CD4-positive, alpha-beta T cell treated with Interleukin-21 for 1 hour (primary cell): ENCODE measurements at regions not wholly inside any gene's neighbourhood (a gene's known extent, or its start where the extent isn't known, plus 50 kb on each side); places are given as distances from the start of the nearest gene placed in this dataset.

Experiments
- DNase-seq: peaks from one replicate; pipeline ENCODE4 v3.0.0-alpha.2; 2020

DNA sequence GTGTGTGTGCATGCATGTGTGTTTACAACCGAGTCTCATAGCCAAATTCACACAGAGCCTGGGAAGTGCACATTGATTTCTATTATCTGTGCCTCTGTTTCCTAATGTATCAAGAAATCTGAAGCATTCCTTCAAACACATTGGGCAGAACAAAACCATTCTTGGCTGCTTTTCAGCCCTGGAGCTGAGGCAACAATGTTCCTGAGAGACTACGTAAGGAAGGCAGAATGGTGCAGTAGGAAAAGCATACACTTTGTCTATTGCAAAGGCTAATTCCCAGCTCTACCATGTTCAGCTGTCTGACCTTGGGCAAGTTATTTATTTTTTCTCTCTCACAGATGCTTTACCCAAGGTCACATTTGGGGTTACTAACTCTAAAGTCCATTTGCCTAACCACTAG is 575.5 kb downstream of the SOX6 start:
- DNase-seq: no peak

GRCh38 chr11:15783619-15784018 is 572.7 kb downstream of the SOX6 start:
- DNase-seq: no peak

GRCh38 chr11:15793043-15793996 is 563.0 kb downstream of the SOX6 start:
- no peak for DNase-seq

DNA sequence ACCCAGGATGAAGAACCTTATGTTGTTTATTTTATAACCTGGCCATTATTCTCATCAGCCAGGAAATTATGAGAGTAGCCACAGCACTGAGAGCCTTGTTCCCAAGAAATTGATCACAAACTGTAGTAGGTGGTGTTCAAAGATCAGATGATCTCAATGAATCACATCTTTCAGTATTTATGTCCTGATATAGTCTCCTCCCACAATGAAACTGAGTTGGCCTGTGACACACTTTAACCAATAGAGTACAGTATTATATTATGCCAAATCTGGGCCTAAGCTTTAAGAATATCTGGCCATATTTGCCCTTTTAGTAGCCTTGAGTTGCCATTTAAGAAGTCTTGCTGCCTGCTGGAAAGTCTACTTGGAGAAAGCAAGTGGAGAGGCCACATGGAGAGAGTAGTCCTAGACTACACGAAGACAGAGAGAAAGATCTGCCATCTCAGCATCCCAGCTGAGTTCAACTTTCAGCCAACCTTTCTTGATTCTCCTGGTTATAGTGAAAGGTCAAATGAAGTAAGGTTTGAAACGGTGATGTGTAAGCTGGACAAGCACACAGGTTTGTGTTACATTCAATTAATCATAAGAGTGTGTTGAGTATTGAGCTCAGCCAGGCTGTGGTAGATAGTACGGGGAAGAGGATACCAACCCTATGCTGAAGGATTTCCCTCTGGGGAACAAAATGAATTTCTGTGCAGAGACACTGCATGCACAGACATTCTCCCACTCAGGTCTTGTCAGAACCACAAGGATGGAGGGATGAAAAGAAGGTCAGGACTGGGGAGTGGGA is 561.8 kb downstream of the SOX6 start:
- no peak for DNase-seq

- no peak for DNase-seq
Measured at GRCh38 chr11:15795378-15795777, 561.0 kb downstream of the SOX6 start.

DNA sequence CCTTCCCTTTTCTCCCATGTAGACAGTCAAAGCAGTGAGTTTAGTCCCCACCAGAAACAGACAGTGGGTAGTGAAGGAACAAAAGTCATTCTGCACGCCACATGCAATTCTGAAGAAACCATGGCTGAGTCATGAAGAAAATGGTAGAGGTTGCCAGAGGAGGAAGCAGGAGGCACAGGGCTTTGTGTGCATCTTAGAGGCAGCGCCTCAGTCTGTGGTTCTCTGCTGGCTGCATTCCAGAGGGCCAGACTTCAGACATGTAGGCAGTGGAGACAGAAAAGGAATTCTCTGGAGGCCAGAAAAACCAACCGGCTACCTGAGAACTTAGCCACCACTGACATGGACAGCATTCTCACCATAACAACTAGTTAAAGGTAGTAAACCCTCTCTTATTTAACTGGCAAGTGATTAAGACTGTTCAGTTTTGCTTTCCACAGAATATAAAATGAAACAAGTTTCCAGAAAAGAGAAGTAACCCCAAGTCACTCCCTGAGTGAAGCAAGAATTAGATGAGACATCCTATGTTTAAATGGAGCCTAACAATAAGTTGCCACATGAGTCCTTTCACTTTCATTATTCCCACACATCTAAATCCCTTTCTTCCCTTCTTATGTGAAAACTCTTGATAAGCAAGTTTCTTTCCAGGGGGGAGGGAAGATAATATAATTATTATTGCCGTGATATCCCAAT is 556.1 kb downstream of the SOX6 start:
- DNase-seq: no peak

DNA sequence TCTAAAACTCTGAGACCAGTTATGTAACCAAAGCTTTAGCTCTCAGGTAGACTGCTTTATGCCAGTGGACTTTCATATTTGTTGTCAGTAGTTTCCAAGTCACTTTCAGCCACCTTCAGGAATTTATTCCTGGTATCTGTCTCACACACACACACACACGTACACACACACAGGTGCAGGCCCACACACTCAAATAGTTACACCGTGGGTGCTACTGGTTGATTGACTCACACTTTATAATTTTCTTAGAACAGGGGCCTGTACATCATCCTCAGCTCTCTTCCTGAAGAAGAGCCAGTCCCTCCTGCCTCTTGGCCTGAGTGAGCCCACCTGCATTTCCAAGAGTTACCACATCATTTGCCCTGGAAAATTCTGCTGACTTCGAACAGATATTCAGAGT is 555.2 kb downstream of the SOX6 start:
- no peak for DNase-seq

- no peak for DNase-seq
Measured at GRCh38 chr11:15801616-15802015, 554.7 kb downstream of the SOX6 start.

GRCh38 chr11:15805726-15806125 is 550.6 kb downstream of the SOX6 start:
- no peak for DNase-seq

DNA sequence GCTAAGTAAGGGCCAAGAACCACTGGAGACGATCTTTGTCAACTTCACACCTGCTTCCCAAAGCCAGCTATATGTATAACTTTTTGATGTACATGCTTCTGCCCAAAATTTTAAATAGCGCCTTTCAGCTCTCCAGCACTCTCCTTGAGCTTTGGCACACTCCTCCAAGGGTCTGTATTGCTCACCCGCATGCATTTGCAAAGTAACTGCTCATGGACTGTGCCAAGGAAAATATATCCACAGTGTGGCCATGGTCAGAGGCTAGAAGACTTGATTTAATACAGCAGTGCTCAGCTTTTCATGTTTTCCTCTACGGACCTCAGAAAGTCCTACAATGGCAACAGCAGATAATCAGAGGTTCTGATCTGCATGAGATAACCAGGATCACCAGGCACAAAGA is 550.1 kb downstream of the SOX6 start:
- no peak for DNase-seq

DNA sequence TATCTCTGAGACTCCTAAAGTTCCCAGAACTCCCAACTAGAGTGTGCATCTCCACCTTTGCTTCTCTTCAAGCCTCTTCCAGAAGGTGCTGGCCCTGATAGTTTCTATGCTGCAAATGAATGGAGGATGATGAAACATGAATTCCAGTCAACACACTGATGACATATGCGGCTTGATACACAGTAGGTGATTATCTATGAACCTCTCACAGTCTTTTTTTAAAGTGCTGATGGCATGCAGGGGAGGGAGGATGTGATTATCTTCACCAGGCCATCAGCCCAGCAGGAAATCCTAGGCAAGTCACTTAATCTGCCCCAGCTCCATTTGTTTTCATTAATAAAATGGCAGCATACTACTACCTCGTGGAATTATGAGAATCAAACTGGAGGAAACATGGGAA is 548.5 kb downstream of the SOX6 start:
- no peak for DNase-seq

- no peak for DNase-seq
Measured at GRCh38 chr11:15810082-15810481, 546.3 kb downstream of the SOX6 start.

- DNase-seq: no peak
Measured at GRCh38 chr11:15810525-15810924, 545.8 kb downstream of the SOX6 start.

- DNase-seq: no peak
Measured at GRCh38 chr11:15815246-15816195, 540.8 kb downstream of the SOX6 start.

DNA sequence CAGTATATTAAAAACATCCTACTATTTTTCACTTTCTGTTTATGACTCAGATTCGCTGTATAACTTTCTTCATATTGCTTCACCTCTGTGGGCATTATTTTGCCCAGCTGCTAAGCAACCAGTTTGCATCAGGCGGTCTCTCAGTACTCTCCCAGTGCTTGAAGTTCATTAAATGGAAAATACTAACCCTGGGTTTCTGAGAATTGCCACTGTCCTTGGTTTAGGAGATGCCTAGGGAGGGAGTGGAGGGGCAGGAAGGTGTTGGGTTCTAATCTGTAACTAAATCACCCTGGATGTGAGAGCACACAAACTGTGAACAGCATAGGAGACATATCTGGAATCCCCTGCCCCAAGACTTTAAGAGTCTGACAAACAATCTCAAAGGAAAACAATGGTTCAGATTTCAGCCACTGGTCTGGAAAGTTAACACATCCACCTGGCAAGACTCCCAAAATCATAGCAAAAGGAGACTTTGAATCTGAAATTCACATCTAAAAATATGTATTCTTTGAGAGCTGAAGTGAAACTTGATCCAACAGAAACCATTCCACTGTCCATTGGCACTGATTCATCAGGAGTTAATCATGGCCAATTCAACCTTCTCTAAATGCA is 540.0 kb downstream of the SOX6 start:
- DNase-seq: peak; percentile 6

DNA sequence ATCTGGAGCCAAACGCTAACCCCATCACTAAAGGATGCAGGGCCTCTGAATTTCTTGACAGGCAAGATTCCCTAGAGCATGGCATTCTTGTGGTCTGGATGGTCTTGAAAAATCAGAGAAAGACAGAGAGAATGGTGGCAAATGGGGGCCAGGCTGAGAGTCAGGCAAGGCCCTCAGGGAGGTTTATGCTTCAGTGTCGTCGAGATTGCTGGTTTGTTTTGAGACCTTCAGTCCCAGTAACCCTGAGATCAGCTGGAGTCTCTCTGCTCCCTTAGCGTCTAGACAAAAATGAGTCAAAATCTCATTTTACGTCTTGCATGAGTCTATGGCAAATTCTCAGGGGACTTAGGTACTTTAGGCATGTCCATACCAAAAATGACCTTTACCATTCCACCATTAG is 539.3 kb downstream of the SOX6 start:
- DNase-seq: no peak

DNA sequence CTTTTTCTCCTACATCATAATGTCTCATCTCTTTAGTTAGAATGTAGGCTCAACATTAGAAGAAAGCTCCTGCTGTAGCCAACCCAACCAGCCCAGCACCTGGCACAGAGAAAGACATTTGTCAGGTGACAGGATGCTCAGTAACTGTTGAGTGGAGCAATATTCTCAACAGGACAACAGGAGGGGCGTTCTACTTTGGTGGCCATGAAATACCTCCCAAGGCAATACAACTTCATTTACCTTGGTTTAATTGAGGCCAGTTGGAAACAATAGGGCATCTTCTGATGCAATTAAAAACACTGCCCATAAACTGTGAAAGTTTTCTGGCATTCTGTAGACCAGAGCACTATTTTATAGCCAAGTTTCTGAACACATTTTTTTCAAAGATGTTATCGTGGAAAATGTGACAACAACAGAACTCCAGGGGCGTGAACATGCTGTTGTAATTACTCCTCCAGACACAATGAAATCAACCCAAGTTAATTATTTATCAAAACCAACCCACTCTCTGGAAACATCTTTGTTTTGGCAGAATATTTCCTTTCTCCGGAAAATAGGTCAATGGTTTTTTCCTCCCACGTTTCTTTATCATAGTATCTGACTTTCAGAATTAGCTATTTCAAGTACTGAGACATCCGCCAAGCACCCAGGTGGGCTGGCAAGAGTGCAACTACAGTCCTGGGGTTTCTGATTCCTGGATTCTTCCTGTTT is 538.1 kb downstream of the SOX6 start:
- DNase-seq: no peak

DNA sequence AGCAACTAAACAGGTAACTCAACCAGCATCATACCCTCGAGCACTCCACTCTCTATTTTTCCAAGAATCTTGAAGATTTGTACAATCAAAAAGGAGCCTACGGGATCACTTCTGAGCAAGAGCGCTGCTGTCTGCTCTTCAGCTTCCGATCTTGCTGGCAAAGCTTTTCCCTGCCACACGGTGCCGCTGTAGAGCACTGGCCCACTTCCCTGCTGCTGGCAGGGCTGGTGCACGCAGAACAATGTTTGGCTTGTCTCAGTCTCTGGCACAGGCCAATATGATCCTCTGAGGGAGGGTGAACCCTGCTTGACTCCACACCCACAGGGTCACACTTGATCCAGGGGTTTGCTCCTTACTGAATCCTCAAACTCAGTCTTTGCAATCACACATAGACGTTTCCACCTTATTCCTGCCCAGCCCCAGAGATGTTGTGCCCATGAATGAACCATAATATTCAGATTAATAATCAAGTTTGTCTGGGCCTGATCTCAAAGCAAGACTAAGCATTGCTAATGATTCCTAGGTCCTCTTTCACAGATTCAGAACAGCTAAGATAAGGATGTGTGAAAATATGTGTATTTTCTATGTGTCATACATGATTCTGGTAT is 536.6 kb downstream of the SOX6 start:
- peak; percentile 11 for DNase-seq

GRCh38 chr11:15821451-15821850 is 534.9 kb downstream of the SOX6 start:
- DNase-seq: no peak

DNA sequence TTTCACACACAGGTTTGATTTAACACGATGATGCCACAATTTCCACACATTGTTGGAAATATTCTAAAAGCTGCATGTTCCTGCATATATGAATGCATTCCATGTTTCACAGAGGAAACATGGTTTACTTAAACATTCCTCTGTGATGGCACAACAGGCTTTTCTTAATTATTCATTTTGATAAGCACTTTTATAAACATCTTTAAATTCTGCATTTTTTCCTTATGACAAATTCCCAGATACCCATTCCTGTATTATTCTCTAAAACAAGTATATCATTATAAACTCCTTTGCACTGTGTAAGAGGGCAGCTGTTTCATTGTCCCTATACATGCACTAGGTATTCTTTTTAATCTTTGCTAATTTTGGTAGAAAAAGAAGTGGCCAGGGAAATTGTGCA is 532.3 kb downstream of the SOX6 start:
- no peak for DNase-seq
